ENCODE measurements at regions not wholly inside any gene's neighbourhood (a gene's known extent, or its start where the extent isn't known, plus 50 kb on each side); places are given as distances from the start of the nearest gene placed in this dataset.

DNA sequence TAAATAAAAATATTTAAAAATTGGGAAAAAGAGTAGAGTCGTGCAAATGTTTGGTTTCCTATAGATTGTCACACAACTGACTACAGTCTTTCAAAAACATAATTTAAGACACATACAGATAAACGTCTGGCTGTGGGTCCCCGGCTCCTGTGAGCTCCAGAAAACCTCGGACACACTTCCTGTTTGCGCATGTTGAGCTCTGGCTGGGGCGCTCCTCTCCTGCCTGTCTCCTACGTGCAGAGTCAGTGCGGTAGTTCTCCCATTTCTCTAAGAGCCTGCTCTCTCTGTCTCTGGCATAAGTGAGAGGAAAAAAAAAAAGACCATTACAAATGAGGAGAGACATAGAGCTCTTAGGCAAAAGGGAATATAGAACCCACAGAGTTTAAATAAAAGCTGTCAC is 128.2 kb upstream of the OBI1 start:
- Histone ChIP-seq H3K27me3 (no peaks in the 10 kb centered on the region), H3K27ac (no peak overlapping the region), H3K9me3 (replicated peaks in 1 of 3) (no peaks in the 10 kb centered on the region), H3K4me1 (replicated peaks in 1 of 2) (no peaks in the 10 kb centered on the region), H3K36me3 (replicated peaks in 1 of 2) (no peaks in the 10 kb centered on the region), H3K4me3 (no peak overlapping the region)
- intact Hi-C loops (cut with DNase I): no loop called here
- TF ChIP-seq, protein P1, sequence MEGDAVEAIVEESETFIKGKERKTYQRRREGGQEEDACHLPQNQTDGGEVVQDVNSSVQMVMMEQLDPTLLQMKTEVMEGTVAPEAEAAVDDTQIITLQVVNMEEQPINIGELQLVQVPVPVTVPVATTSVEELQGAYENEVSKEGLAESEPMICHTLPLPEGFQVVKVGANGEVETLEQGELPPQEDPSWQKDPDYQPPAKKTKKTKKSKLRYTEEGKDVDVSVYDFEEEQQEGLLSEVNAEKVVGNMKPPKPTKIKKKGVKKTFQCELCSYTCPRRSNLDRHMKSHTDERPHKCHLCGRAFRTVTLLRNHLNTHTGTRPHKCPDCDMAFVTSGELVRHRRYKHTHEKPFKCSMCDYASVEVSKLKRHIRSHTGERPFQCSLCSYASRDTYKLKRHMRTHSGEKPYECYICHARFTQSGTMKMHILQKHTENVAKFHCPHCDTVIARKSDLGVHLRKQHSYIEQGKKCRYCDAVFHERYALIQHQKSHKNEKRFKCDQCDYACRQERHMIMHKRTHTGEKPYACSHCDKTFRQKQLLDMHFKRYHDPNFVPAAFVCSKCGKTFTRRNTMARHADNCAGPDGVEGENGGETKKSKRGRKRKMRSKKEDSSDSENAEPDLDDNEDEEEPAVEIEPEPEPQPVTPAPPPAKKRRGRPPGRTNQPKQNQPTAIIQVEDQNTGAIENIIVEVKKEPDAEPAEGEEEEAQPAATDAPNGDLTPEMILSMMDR (IDR thresholded peaks at IDR 0.05): no peak
- no peak for TF ChIP-seq POLR2A (IDR thresholded peaks at IDR 0.05)
- 17 to 30% (median 21%) methylated on average over 8 of the region's 8 CpGs for WGBS, 4 donors
- DNase-seq: no peak

DNA sequence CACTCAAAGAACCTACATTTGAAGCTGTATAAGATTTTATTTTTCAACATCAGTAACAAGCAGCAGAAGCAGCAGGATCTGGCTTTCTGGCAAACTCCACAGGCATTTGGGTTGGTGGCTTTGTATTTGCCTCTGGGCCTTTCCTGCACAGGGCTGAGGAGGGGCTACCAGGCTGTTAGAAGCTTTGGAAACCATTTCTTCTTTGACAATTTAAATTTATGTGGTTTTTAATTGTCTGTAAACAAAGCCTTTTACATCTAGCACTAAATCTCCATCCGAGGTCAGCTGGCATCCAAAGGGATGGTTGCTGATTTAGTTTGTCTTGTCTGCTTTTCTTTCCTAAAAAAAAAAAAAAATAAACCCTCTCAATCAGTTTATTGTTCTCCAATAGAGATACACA is 127.5 kb upstream of the OBI1 start:
- whole genome bisulfite sequencing, 4 donors: 39 to 49% (median 41%) methylated on average over 1 of the region's 1 CpG
- Histone ChIP-seq H3K9me3 (replicated peaks in 1 of 3) (no peaks in the 10 kb centered on the region), H3K36me3 (replicated peaks in 1 of 2) (no peaks in the 10 kb centered on the region), H3K4me1 (replicated peaks in 1 of 2) (no peaks in the 10 kb centered on the region), H3K27ac (no peak overlapping the region), H3K27me3 (no peaks in the 10 kb centered on the region), H3K4me3 (no peak overlapping the region)
- no peak for DNase-seq
- no peak for TF ChIP-seq POLR2A (IDR thresholded peaks at IDR 0.05)
- TF ChIP-seq, protein P1 (IDR thresholded peaks at IDR 0.05): no peak
- intact Hi-C loops (cut with DNase I): no loop called here

DNA sequence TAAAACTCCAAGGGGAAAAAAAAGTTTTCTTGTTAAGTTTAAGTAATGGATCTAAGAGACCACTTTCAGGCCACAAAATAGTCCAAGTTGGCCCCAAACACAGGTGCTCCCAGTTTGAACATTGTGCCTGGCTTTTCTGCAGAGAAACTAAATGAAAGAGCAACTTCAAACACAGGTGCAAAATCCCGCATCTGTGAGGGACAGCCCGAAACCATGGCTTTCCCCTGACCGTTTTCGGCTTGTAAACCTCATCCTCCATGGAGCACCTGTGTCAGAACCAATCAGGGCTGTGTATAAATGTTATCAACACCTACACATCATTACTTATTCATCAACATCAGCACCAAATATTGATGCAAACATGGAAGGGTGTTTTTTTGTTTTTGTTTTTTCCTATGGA is 126.8 kb upstream of the OBI1 start:
- Histone ChIP-seq H3K36me3 (replicated peaks in 1 of 2) (no peaks in the 10 kb centered on the region), H3K4me1 (replicated peaks in 1 of 2) (no peaks in the 10 kb centered on the region), H3K9me3 (replicated peaks in 1 of 3) (no peaks in the 10 kb centered on the region), H3K27me3 (no peaks in the 10 kb centered on the region), H3K4me3 (no peak overlapping the region), H3K27ac (no peak overlapping the region)
- WGBS, 4 donors: 82 to 86% (median 84%) methylated on average over 4 of the region's 4 CpGs
- TF ChIP-seq, protein P1 (IDR thresholded peaks at IDR 0.05): no peak
- intact Hi-C loops (cut with DNase I): no loop called here
- DNase-seq: no peak

DNA sequence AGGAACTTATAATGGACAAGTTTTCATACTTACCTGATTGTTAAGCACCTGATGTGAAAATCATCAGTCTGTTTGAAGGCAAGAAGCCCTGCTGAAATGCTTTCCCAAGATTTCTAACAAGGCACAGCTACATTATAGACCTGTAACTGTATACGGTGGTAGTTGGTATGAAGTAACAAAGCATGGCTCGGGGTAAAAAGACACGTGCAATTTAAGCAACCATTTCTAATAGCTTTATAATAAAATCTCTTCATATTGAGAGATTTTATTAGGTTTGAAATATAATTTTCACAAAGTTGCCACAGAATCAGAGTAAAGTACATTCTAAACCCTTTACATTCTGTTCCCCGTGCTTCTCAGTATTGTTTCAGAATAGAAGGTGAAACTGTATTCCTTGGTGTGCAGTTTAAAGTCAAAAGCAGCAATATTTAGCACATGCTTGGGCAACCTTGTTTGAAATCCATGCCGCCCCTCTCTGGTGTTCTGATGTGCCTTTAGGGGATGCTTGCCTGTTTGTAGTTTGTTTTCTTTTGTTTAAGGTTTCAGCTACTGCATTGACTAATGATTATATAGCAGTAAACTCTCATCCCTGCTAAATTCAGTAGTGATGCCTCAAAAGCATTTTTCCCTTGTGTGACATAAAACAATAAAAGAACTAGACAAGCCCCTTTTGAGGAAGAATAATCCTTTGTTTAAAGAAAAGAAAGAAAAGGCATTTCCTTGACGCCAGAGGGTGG is 125.2 kb upstream of the OBI1 start:
- intact Hi-C loops (cut with DNase I): no loop called here
- H3K36me3 ChIP-seq (replicated peaks in 1 of 2): no peaks in the 10 kb centered on the region
- no peak for TF ChIP-seq POLR2A (IDR thresholded peaks at IDR 0.05)
- TF ChIP-seq, protein P1 (IDR thresholded peaks at IDR 0.05): no peak
- no peaks in the 10 kb centered on the region for H3K4me1 ChIP-seq (replicated peaks in 1 of 2)
- H3K27me3 ChIP-seq: no peaks in the 10 kb centered on the region
- no peak overlapping the region for H3K27ac ChIP-seq
- no peak overlapping the region for H3K4me3 ChIP-seq
- no peaks in the 10 kb centered on the region for H3K9me3 ChIP-seq (replicated peaks in 1 of 3)
- DNase-seq: no peak
- 64 to 73% (median 67%) methylated on average over 6 of the region's 6 CpGs for WGBS, 4 donors

Measured in adrenal gland (tissue), 9 donors.